GM12892 (cell line): ENCODE measurements at regions not wholly inside any gene's neighbourhood (a gene's known extent, or its start where the extent isn't known, plus 50 kb on each side); places are given as distances from the start of the nearest gene placed in this dataset.

ENCODE experiments used
- POLR2A ChIP-seq: IDR thresholded peaks from 2 replicates; pipeline ENCODE4 v1.6.1; 2011; ENCODE audit warnings: low read depth, low read length, control low read depth
- POLR2AphosphoS5 ChIP-seq: IDR thresholded peaks from 2 replicates; pipeline ENCODE4 v1.6.1; 2011; ENCODE audit warnings: low read depth, low read length, control low read depth

- TF ChIP-seq POLR2A (no peak), POLR2AphosphoS5 (no peak)
Measured at GRCh38 chrX:15983034-15983433, 128.4 kb upstream of the AP1S2 start.
